Neuronal stem cell (in vitro differentiated cells): ENCODE measurements at regions not wholly inside any gene's neighbourhood (a gene's known extent, or its start where the extent isn't known, plus 50 kb on each side); places are given as distances from the start of the nearest gene placed in this dataset.
"Not testable (repeated sequence)": the region's sequence is repeated elsewhere in the genome, so short reads cannot be mapped to it uniquely, and the experiment has no call there.

Experiments
- DNase-seq: peaks from one replicate; pipeline ENCODE4 v3.0.0-alpha.2; 2013; ENCODE audit warnings: low spot score
- H2AFZ ChIP-seq: one replicate; pipeline ENCODE4 v1.6.1; 2013; ENCODE audit warnings: mild to moderate bottlenecking, low read length, inconsistent platforms
- H2AK5ac ChIP-seq: 2 replicates; pipeline ENCODE4 v1.6.1; 2013; ENCODE audit warnings: low read depth, mild to moderate bottlenecking, inconsistent platforms, low read length, moderate library complexity, mixed read lengths
- H2BK120ac ChIP-seq: 2 replicates; pipeline ENCODE4 v1.6.1; 2013; ENCODE audit warnings: low read depth, mild to moderate bottlenecking, inconsistent platforms, low read length, moderate library complexity, mixed read lengths
- H2BK12ac ChIP-seq: one replicate; pipeline ENCODE4 v1.6.1; 2013; ENCODE audit warnings: low read length, inconsistent platforms
- H2BK15ac ChIP-seq: 2 replicates; pipeline ENCODE4 v1.6.1; 2013; ENCODE audit warnings: mild to moderate bottlenecking, low read length, inconsistent platforms, mixed read lengths
- H2BK5ac ChIP-seq: one replicate; pipeline ENCODE4 v1.6.1; 2013; ENCODE audit warnings: inconsistent platforms, mild to moderate bottlenecking, low read length, moderate library complexity
- H3K14ac ChIP-seq: one replicate; pipeline ENCODE4 v1.6.1; 2013; ENCODE audit warnings: low read length, inconsistent platforms
- H3K18ac ChIP-seq: 2 replicates; pipeline ENCODE4 v1.6.1; 2013; ENCODE audit warnings: low read length, inconsistent platforms
- H3K23ac ChIP-seq: 2 replicates; pipeline ENCODE4 v1.6.1; 2013; ENCODE audit warnings: low read depth, mild to moderate bottlenecking, mixed read lengths, low read length, inconsistent platforms; ENCODE audit not compliant: poor library complexity
- H3K27ac ChIP-seq: replicated peaks from 3 replicates; pipeline ENCODE4 v1.5.1; 2013; ENCODE audit warnings: low read length, inconsistent platforms
- H3K27me3 ChIP-seq, 3 experiments: 2 replicates each; pipeline ENCODE4 v1.6.1; 2013; ENCODE audit warnings: low read length in 3 of 3, mild to moderate bottlenecking in 2 of 3, inconsistent platforms in 1 of 3, low read depth in 1 of 3, mixed read lengths in 1 of 3, moderate library complexity in 1 of 3; ENCODE audit not compliant: control insufficient read depth in 3 of 3, insufficient read depth in 3 of 3
- H3K36me3 ChIP-seq, 2 donors: replicated peaks in 1 of 2; 2 replicates each; pipeline ENCODE4 v1.6.1; 2013; ENCODE audit warnings: low read length in 2 of 2; ENCODE audit not compliant: control insufficient read depth in 2 of 2, insufficient read depth in 2 of 2
- H3K4ac ChIP-seq: 2 replicates; pipeline ENCODE4 v1.6.1; 2013; ENCODE audit warnings: inconsistent platforms, mild to moderate bottlenecking, low read length, moderate library complexity
- H3K4me1 ChIP-seq, 2 donors: 1 replicate in 1 of 2; 2 replicates in 1 of 2; pipeline ENCODE4 v1.6.1; 2013; ENCODE audit warnings: low read length in 2 of 2, low read depth in 1 of 2; ENCODE audit not compliant: control insufficient read depth in 2 of 2, insufficient read depth in 1 of 2
- H3K4me2 ChIP-seq: one replicate; pipeline ENCODE4 v1.6.1; 2013; ENCODE audit warnings: mild to moderate bottlenecking, low read length, inconsistent platforms; ENCODE audit not compliant: insufficient read depth, poor library complexity, severe bottlenecking
- H3K4me3 ChIP-seq, 2 donors: 2 replicates each; pipeline ENCODE4 v1.5.1; 2013; ENCODE audit warnings: low read length in 2 of 2, mild to moderate bottlenecking in 2 of 2, inconsistent platforms in 1 of 2, moderate library complexity in 1 of 2
- H3K79me1 ChIP-seq: one replicate; pipeline ENCODE4 v1.6.1; 2013; ENCODE audit warnings: low read depth, mild to moderate bottlenecking, inconsistent platforms, low read length, moderate library complexity
- H3K9ac ChIP-seq: one replicate; pipeline ENCODE4 v1.6.1; 2013; ENCODE audit warnings: mild to moderate bottlenecking, low read depth, low read length, inconsistent platforms; ENCODE audit not compliant: poor library complexity
- H3K9me3 ChIP-seq, 2 donors: replicated peaks in 1 of 2; 2 replicates each; pipeline versions ENCODE3 to v1.6.1; 2013; ENCODE audit warnings: low read length in 2 of 2, mild to moderate bottlenecking in 2 of 2, inconsistent platforms in 1 of 2, low read depth in 1 of 2, mixed read lengths in 1 of 2, moderate library complexity in 1 of 2; ENCODE audit not compliant: control insufficient read depth in 2 of 2, insufficient read depth in 1 of 2
- H4K8ac ChIP-seq: one replicate; pipeline ENCODE4 v1.6.1; 2013; ENCODE audit warnings: low read depth, mild to moderate bottlenecking, inconsistent platforms, low read length, moderate library complexity
- H4K91ac ChIP-seq: one replicate; pipeline ENCODE4 v1.6.1; 2013; ENCODE audit warnings: low read length, low read depth, mild to moderate bottlenecking, inconsistent platforms; ENCODE audit not compliant: poor library complexity
- WGBS, 2 donors: extraction: QIAGEN DNeasy Blood & Tissue Kit; methylation state at CpG; one replicate each; pipeline ENCODE4 v1.1.7; 2013; ENCODE audit warnings: missing lambda C conversion rate in 2 of 2, mixed read lengths in 1 of 2; ENCODE audit not compliant: insufficient read length in 2 of 2, insufficient replicate concordance in 1 of 2; ENCODE audit errors: extremely low coverage in 2 of 2; 5-methylcytosine and 5-hydroxymethylcytosine counted together

DNA sequence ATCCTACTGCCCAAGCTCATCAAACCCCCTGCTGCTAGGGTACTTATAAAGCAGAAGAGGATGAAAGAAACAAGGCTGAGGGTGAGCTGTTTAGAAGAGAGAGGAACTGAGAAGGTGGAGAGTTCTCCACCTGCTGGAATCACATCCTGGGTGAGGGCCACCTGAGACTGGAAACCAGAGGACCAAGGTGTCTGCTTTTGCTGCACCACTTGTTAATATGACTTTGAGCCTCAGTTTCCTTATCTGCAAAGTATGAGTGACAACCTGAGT, 203.2 kb upstream of the SSTR1 start:
- no peak overlapping the region for H2AFZ ChIP-seq
- H3K23ac ChIP-seq, result no peak overlapping the region
- H4K91ac ChIP-seq, result no peak overlapping the region
- H2AK5ac ChIP-seq, result no peak overlapping the region
- H2BK12ac ChIP-seq, result no peak overlapping the region
- H2BK5ac ChIP-seq, result no peak overlapping the region
- no peak overlapping the region for H2BK120ac ChIP-seq
- H4K8ac ChIP-seq, result no peak overlapping the region
- H3K27ac ChIP-seq, result no peak overlapping the region
- H3K4me3 ChIP-seq, result no peak overlapping the region
- H3K4me2 ChIP-seq, result no peak overlapping the region
- H3K9ac ChIP-seq, result no peak overlapping the region
- no peak overlapping the region for H2BK15ac ChIP-seq
- peaks cover 0 to 2% of the 10 kb centered on the region in 2 donors for H3K4me1 ChIP-seq
- no peaks in the 10 kb centered on the region for H3K27me3 ChIP-seq
- peak; percentile 5 for DNase-seq
- H3K9me3 ChIP-seq, result no peaks in the 10 kb centered on the region
- no peak overlapping the region for H3K14ac ChIP-seq
- H3K18ac ChIP-seq, result no peak overlapping the region
- H3K79me1 ChIP-seq, result no peaks in the 10 kb centered on the region
- no peak overlapping the region for H3K4ac ChIP-seq
- no peaks in the 10 kb centered on the region for H3K36me3 ChIP-seq

DNA sequence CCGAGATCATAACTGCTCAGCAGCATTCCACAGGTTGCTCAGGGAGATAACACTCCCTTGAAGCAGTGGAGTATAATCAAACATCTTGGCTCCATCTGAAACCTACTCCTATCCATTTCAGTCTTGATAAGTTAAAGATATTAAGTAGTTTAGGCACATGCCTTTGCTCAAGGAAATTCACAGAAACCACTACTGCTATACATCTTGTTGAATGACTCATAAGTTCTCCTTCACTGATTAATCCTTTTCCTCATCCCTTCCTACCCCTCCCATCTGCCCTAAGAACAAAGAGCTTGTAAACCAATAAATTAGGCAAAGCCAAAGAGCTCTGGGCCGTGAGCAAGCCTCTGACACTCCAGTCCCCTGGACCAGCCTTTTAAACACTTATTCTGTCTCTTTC, 196.5 kb upstream of the SSTR1 start:
- H2BK120ac ChIP-seq, H3K23ac ChIP-seq, H3K36me3 ChIP-seq, H2BK15ac ChIP-seq, H3K9me3 ChIP-seq, DNase-seq, H3K79me1 ChIP-seq, H2BK12ac ChIP-seq, H3K4me1 ChIP-seq, H3K27ac ChIP-seq, H3K18ac ChIP-seq, H2AK5ac ChIP-seq, H3K4me3 ChIP-seq, H3K27me3 ChIP-seq, H3K4ac ChIP-seq, H4K91ac ChIP-seq, H2AFZ ChIP-seq, H2BK5ac ChIP-seq, H3K14ac ChIP-seq, H4K8ac ChIP-seq, H3K9ac ChIP-seq, H3K4me2 ChIP-seq: not testable (repeated sequence)
- no CpG with 5 or more reads among the region's 2 CpGs for WGBS, 2 donors

DNA sequence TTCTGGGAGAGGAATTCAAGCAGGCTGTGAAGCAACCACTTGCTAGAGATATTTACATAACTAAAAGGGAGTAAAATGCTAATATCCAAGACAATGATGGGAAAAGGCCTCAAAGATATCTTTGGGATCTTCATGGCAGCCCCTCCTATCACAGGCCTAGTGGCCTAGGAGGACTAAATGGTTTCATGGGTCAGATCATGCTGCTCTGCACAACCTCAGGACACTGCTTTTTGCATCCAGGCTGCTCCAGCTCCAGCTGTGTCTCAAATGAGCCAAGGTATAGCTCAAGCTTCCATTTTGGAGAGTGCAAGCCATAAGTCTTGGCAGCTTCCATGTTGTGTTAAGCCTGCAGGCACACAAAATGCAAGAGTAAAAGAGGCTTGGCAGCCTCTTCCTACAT, 195.6 kb upstream of the SSTR1 start:
- no peak overlapping the region for H4K8ac ChIP-seq
- H3K27me3 ChIP-seq, result no peaks in the 10 kb centered on the region
- no peak overlapping the region for H2AK5ac ChIP-seq
- H4K91ac ChIP-seq, result no peak overlapping the region
- H3K23ac ChIP-seq, result no peak overlapping the region
- peaks cover 0 to 4% of the 10 kb centered on the region in 2 donors for H3K9me3 ChIP-seq
- DNase-seq, result no peak
- H2BK120ac ChIP-seq, result no peak overlapping the region
- H2BK15ac ChIP-seq, result no peak overlapping the region
- H3K18ac ChIP-seq, result no peak overlapping the region
- H3K27ac ChIP-seq, result no peak overlapping the region
- H3K4ac ChIP-seq, result no peak overlapping the region
- no peak overlapping the region for H2BK12ac ChIP-seq
- H3K79me1 ChIP-seq, result no peaks in the 10 kb centered on the region
- peak overlapping the region in 1 of 2 donors; percentile 59 for H3K4me3 ChIP-seq
- H2BK5ac ChIP-seq, result no peak overlapping the region
- H3K36me3 ChIP-seq, result no peaks in the 10 kb centered on the region
- H3K14ac ChIP-seq, result no peak overlapping the region
- no peaks in the 10 kb centered on the region for H3K4me1 ChIP-seq
- no peak overlapping the region for H3K9ac ChIP-seq
- H3K4me2 ChIP-seq, result no peak overlapping the region
- no peak overlapping the region for H2AFZ ChIP-seq

DNA sequence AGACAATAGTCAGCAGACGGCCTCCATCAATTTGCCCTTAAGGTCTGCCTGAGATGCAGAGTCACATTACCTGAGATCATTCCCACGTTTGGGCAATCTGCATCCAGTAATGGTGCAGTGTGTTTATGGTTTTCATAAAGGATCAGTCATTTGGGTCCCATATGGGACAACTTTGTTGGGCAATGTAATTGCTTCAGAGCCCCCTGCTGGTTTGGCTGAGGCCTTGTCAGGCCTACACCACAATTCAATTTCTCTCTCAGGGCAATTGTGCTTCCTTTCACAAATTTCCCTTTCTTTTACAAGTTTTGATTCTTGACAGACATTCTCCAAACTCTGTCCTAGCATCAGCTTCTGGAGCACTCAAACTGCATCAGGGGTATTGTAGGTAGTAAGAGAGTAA, 191.2 kb upstream of the SSTR1 start:
- no peak overlapping the region for H3K23ac ChIP-seq
- H3K14ac ChIP-seq, result no peak overlapping the region
- no peak overlapping the region for H2BK5ac ChIP-seq
- no peak overlapping the region for H2BK12ac ChIP-seq
- no peak overlapping the region for H3K18ac ChIP-seq
- no peak overlapping the region for H3K27ac ChIP-seq
- H3K4me3 ChIP-seq, result no peak overlapping the region
- no peak overlapping the region for H2AK5ac ChIP-seq
- WGBS, 2 donors, result no CpG with 5 or more reads among the region's 2 CpGs
- H3K4me2 ChIP-seq, result no peak overlapping the region
- no peaks in the 10 kb centered on the region for H3K36me3 ChIP-seq
- H2AFZ ChIP-seq, result no peak overlapping the region
- no peaks in the 10 kb centered on the region for H3K27me3 ChIP-seq
- no peaks in the 10 kb centered on the region for H3K79me1 ChIP-seq
- no peak overlapping the region for H3K4ac ChIP-seq
- no peak overlapping the region for H4K91ac ChIP-seq
- H3K9me3 ChIP-seq, result peaks cover 0 to 4% of the 10 kb centered on the region in 2 donors
- H3K4me1 ChIP-seq, result no peaks in the 10 kb centered on the region
- no peak overlapping the region for H3K9ac ChIP-seq
- DNase-seq, result no peak
- no peak overlapping the region for H2BK120ac ChIP-seq
- no peak overlapping the region for H2BK15ac ChIP-seq
- no peak overlapping the region for H4K8ac ChIP-seq
